ENCODE measurements at regions not wholly inside any gene's neighbourhood (a gene's known extent, or its start where the extent isn't known, plus 50 kb on each side); places are given as distances from the start of the nearest gene placed in this dataset.
"Not testable (repeated sequence)": the region's sequence is repeated elsewhere in the genome, so short reads cannot be mapped to it uniquely, and the experiment has no call there.

DNA sequence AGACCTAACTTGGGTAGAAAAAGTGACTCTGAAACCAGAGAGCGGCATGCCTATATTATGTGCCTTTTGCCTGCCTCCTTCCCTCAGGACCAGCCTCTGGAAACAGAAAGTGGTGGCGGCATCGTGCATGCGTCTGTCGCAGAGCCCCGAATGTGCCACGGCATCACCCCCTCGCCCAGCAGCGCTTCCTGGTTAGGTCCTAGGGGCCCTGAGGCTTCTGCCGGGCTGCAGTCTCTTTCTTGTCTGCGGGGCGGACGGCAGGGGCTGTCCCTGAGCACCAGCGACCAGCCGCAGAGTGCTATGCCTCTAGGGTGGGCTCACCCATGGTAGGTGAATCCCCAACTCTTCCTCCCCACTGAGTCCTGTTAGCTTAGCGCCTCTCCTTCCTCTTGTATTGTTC is 68.7 kb downstream of the VSIG4 start:
- no peak for DNase-seq (ENCODE audit: extremely low read depth, low read depth)

DNA sequence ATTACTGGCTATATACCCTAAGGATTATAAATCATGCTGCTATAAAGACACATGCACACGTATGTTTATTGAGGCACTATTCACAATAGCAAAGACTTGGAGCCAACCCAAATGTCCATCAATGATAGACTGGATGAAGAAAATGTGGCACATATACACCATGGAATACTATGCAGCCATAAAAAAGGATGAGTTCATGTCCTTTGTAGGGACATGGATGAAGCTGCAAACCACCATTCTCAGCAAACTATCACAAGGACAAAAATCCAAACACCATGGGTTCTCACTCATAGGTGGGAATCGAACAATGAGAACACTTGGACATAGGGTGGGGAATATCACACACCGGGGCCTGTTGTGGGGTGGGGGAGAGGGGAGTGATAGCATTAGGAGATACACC is 72.7 kb downstream of the VSIG4 start:
- not testable (repeated sequence) for DNase-seq (ENCODE audit: extremely low read depth, low read depth)

DNA sequence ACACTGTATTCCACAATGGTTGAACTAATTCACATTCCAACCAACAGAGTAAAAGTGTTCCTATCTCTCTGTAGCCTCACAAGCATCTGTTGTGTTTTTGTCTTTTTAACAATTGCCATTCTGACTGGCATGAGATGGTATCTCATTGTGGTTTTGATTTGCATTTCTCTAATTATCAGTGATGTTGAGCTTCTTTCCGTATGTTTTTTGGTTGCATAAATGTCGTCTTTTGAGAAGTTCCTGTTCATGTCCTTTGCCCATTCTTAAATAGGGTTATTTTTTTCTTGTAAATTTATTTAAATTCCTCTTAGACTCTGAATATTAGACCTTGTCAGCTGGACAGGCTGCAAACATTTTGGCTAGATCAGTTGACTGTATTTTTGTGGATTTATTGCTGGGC is 78.2 kb downstream of the VSIG4 start:
- no peak for DNase-seq (ENCODE audit: extremely low read depth, low read depth)

- DNase-seq (ENCODE audit: extremely low read depth, low read depth) = no peak
Measured at GRCh38 chrX:65948103-65948502, 91.8 kb downstream of the VSIG4 start.

- no peak for DNase-seq (ENCODE audit: extremely low read depth, low read depth)
Measured at GRCh38 chrX:65941775-65942174, 98.1 kb downstream of the VSIG4 start.

GRCh38 chrX:65933085-65933589 is 106.7 kb downstream of the VSIG4 start:
- DNase-seq (ENCODE audit: extremely low read depth, low read depth) = no peak

GRCh38 chrX:65932173-65933084 is 107.5 kb downstream of the VSIG4 start:
- peak; percentile 4 for DNase-seq (ENCODE audit: extremely low read depth, low read depth)

GRCh38 chrX:65928522-65928921 is 111.4 kb downstream of the VSIG4 start:
- DNase-seq (ENCODE audit: extremely low read depth, low read depth) = no peak

- not testable (repeated sequence) for DNase-seq (ENCODE audit: extremely low read depth, low read depth)
Measured at GRCh38 chrX:65927386-65927785, 112.5 kb downstream of the VSIG4 start.

- DNase-seq (ENCODE audit: extremely low read depth, low read depth) = no peak
Measured at GRCh38 chrX:65926095-65927019, 113.5 kb downstream of the VSIG4 start.

DNA sequence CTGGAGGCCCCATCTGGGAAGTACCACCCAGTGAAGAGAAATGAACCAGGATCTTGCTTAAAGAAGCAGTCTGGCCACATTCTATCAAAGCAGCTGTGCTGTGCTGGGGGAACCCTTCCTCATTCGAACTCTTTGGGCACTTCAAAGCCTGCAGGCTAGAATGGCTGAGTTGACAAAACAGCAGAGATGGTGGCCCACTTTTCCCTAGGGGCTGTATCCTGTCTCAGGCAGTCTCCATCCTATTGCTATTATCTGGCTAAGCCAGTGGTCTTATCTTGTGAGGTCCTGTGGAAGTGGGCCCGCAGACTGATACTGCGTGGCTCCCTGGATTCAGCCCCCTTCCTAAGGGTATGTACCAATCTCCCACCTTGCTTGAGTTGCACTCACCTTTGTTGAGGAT is 114.3 kb downstream of the VSIG4 start:
- DNase-seq (ENCODE audit: extremely low read depth, low read depth) = no peak

DNA sequence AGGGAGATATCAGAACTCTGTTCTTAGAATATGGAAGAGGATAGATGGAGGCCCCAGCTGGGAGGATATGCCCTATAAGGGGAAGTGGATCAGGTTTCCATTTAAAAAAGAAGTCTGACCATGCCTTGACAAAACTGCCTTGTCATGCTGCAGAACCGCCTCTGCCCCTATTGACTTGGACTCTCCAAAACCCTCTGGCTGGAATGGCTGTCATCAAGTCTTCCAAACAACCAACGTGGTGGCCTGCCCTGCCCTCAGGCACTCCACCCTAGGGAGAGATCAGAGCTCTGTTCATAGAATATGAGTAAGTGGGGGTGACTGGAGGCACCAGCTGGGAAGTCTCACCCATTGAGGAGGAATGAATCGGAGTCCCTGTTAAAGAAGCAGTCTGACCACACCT is 114.9 kb downstream of the VSIG4 start:
- DNase-seq (ENCODE audit: extremely low read depth, low read depth) = no peak

DNA sequence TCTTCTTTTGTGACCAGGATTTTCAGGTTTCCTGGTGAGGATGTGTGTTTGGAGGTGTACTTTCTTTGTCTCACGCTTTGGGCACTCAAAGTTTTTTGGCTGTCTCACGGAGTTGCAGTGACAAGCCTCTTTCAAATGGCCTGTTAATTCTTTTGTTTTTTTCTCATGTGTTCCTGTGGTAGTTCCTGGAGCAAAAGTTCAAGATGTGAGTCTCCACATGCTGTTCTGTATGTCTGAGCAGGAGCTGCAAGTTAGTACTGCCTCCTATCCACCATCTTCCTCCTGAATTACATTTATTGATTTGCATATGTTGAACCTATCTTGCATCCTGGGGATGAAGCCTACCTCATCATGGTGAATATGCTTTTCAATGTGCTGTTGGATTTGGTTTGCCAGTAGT is 118.5 kb downstream of the VSIG4 start:
- DNase-seq (ENCODE audit: extremely low read depth, low read depth) = no peak

DNA sequence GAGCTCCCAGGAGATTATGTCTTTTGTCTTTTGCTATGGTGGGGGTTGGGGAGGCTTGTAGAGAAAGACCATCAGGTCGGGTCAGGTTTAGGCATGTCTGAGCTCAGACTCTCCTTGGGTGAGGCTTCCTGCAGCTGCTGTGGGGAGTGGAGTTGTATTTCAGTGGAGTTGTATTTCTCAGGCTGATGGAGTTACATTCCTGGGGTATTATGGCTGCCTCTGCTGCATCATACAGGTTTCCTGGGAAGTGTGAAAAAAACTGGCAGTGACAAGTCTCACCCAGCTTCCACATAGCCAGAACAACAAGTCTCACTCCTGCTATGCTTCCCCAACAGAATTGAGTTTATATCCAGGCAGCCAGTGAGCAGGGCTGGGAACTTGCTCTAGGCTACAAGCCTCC is 119.3 kb downstream of the VSIG4 start:
- no peak for DNase-seq (ENCODE audit: extremely low read depth, low read depth)

DNA sequence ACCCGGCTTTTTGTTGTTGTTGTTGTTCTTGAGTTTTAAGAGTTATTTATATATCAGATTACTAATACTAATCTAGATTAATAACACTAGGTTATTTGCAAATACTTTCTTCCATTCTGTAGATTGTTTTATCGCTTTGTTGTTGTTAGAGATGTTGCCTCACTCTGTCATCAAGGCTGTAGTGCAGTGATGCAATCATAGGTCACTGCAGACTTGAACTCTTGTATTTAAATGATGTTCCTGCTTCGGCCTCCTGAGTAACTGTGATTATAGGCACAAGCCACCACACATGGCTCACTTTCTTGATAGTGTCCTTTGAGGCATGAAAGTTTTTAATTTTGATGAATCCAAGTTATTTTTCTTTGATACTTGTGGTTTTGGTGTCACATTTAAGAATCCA is 129.0 kb downstream of the VSIG4 start:
- no peak for DNase-seq (ENCODE audit: extremely low read depth, low read depth)

DNA sequence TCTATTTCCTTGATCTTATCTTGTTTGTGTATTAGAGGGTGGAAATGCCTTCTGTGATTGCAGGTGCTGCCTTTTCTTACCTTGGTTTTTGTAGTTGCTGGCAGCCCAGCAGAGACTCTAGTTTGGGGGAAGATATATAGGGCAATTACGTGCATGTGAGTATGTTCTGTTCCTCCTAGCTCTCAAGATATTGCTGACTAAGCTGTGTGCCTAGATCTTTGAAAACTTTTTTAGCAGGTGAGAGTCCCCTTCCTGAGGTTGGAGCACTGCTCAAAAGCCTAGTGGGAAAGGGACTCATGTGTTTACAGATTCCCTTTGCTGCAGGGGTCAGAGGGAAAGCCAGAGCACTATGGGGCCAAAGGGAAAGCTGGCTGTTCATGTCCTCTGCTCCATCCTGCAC is 136.1 kb downstream of the VSIG4 start:
- no peak for DNase-seq (ENCODE audit: extremely low read depth, low read depth)

- DNase-seq (ENCODE audit: extremely low read depth, low read depth) = no peak
Measured at GRCh38 chrX:65902011-65902410, 137.9 kb downstream of the VSIG4 start.

DNA sequence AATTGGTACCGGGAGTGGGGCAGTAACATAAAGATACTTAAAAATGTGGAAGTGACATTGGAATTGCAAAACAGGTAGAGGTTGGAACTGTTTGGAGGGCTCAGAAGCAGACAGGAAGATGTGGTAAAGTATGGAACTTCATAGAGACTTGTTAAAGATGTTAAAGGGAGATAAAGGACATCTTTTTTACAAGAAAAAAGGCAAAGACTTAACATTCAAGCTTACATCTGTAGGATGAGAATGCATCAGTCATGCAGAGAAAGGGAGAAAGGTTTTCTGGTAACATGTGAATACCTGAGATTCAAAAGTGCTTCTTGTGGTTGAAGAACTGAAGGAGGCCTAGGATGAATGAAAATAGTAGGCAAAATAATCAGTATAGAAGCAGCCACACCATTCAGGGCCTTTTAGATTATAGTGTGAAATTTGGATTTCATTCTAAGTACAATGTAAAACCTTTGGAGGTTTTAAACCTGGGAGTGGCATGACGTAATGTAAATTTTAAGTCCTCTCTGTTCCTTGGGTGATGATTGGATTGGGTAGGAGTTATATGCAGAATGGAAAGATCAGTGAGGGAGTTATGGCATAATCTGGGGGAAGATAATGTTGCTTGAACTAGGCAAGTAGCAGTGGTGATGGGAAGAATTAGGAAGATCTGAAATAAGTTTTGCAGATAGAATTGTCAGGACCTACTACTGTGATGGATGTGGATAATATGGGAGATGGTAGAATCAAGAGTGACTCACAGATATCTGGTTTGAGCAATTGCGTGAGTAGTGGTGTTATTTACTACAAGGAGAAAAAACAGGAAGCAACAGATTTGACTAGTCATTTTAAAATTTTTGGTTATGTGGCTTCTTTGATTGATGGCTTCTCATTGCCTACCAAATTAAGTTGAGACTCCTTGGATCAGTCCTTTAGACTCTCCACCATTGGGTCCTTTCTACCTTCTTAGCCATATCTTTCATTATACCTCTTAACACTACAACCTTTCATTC is 138.7 kb downstream of the VSIG4 start:
- no peak for DNase-seq (ENCODE audit: extremely low read depth, low read depth)

DNA sequence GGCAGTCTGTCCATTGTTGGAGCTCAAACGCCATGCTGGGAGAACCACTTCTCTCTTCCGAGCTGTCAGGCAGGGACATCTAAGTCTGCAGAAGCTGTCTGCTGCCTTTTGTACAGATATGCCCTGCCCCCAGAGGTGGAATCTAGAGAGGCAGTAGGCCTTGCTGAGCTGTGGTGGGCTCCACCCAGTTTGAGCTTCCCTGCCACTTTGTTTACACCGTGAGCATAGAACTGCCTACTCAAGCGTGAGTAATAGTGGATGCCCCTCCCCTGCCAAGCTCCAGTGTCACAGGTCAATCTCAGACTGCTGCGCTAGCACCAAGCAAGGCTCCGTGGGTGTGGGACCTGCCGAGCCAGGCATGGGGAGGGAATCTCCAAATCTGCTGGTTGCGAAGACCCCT is 145.7 kb downstream of the VSIG4 start:
- no peak for DNase-seq (ENCODE audit: extremely low read depth, low read depth)

DNA sequence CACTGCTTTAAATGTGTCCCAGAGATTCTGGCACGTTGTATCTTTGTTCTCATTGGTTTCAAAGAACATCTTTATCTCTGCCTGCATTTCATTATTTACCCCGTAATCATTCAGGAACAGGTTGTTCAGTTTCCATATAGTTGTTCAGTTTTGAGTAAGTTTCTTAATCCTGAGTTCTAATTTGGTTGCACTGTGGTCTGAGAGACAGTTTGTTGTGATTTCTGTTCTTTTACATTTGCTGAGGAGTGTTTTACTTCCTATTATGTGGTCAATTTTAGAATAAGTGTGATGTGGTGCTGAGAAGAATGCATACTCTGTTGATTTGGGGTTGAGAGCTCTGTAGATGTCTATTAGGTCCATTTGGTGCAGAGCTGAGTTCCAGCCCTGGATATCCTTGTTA is 148.1 kb downstream of the VSIG4 start:
- DNase-seq (ENCODE audit: extremely low read depth, low read depth) = not testable (repeated sequence)
